ENCODE measurements at regions not wholly inside any gene's neighbourhood (a gene's known extent, or its start where the extent isn't known, plus 50 kb on each side); places are given as distances from the start of the nearest gene placed in this dataset.

DNA sequence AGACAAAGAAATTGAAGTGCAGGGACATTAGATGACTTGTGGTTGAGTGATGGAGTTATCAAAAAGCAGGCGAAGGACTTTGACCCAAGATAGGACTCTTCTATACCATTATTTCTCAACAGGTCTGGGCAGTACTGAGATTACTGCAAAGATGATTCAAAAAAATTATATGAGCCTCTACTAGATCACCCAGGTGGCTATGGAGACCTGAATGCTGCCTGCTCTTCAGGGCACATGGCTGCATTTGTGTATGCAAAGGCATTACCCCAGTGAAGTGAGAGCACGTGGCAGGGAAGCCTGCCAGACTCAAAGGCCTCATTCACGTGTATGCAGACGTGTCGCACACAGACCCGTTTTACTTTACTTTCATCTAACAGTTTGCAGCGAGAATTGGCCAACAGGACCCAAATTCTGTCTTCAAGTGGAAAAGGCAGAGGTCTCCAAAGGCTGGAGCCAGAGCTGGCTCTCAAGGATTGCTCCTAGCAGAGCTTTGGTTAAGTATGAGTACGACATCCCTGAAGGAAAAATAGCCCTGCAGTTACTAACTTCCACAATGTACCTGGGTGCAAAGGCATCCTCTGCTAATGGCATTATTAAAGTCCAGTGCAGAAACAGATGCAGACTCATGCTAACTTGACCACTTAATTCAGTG, 113.8 kb upstream of the ARMC2 start:
- no peak for TF ChIP-seq ZFX (IDR thresholded peaks at IDR 0.05)
- TF ChIP-seq, protein P1, sequence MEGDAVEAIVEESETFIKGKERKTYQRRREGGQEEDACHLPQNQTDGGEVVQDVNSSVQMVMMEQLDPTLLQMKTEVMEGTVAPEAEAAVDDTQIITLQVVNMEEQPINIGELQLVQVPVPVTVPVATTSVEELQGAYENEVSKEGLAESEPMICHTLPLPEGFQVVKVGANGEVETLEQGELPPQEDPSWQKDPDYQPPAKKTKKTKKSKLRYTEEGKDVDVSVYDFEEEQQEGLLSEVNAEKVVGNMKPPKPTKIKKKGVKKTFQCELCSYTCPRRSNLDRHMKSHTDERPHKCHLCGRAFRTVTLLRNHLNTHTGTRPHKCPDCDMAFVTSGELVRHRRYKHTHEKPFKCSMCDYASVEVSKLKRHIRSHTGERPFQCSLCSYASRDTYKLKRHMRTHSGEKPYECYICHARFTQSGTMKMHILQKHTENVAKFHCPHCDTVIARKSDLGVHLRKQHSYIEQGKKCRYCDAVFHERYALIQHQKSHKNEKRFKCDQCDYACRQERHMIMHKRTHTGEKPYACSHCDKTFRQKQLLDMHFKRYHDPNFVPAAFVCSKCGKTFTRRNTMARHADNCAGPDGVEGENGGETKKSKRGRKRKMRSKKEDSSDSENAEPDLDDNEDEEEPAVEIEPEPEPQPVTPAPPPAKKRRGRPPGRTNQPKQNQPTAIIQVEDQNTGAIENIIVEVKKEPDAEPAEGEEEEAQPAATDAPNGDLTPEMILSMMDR (conservative IDR thresholded peaks at IDR 0.05), result no peak
- H3K27ac ChIP-seq, result no peak overlapping the region

- TF ChIP-seq, protein P1 (conservative IDR thresholded peaks at IDR 0.05), result no peak
- TF ChIP-seq ZFX (IDR thresholded peaks at IDR 0.05), result no peak
- no peak overlapping the region for H3K27ac ChIP-seq
These were observed 112.8 kb upstream of the ARMC2 start for GRCh38 chr6:108735310-108736001.

DNA sequence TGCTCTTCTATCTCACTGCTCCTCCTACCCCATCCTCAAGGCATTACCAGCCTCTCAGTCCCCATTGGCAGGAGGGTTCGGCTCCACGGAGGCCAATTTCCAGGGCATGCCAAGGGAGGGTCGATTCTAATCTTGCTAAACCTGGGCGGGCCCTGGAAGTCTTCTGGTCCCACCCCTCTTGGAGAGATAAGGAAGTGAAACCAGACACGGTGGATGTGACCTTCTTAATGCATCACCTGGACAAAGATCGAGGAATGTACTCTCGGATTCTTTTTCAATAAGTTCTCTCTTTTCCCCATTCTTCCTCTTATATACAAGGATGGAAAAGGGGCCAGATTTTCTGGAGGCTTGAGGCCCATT, 112.2 kb upstream of the ARMC2 start:
- no peak overlapping the region for H3K27ac ChIP-seq
- TF ChIP-seq ZFX (IDR thresholded peaks at IDR 0.05), result no peak
- TF ChIP-seq, protein P1 (conservative IDR thresholded peaks at IDR 0.05), result no peak

- TF ChIP-seq, protein P1 (conservative IDR thresholded peaks at IDR 0.05), result no peak
- no peak for TF ChIP-seq ZFX (IDR thresholded peaks at IDR 0.05)
- H3K27ac ChIP-seq, result no peak overlapping the region
These were observed 111.4 kb upstream of the ARMC2 start for GRCh38 chr6:108736832-108737231.

DNA sequence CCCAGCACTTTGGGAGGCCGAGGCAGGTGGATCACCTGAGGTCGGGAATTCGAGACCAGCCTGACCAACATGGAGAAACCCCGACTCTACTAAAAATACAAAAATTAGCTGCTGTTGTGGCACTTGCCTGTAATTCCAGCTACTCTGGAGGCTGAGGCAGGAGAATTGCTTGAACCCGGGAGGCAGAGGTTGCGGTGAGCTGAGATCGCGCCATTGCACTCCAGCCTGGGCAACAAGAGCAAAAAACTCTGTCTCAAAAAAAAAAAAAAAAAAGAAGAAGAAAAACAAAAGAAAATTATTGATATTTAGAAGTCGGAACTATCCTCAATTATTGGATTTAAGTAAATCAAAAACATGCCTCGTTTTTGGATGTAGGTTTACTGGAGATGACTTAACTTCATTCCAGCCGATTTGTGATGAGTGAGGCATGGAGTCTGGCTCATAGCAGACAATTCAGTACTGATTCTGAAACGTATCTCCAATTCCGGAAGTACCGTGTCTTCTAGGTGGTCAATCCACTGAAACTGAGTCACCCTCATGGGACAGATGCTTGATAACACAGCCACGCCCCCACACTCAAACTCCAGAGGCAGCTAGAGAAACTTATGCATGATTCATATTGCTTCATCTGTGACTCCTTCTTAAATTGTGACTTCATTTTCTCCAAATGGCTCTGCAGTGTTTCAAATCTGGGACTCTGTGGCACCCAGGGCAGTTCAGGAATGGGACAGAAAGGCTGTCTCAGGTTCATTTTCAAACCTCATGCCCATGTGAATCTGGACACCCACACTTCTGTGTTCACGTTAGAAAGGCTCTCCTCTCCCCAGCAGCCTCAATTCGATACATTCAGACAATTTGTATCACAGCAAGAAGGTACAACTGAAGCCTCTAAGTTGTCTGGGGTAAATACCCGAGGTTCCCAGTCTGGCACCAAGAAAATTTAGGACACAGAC, 110.4 kb upstream of the ARMC2 start:
- TF ChIP-seq, protein P1 (conservative IDR thresholded peaks at IDR 0.05), result no peak
- no peak for TF ChIP-seq ZFX (IDR thresholded peaks at IDR 0.05)
- no peak overlapping the region for H3K27ac ChIP-seq

- H3K27ac ChIP-seq, result no peak overlapping the region
- TF ChIP-seq ZFX (IDR thresholded peaks at IDR 0.05), result no peak
- TF ChIP-seq, protein P1 (conservative IDR thresholded peaks at IDR 0.05), result no peak
These were observed 109.4 kb upstream of the ARMC2 start for GRCh38 chr6:108738684-108739416.
